Ureter (tissue), 1 donor: ENCODE measurements at regions not wholly inside any gene's neighbourhood (a gene's known extent, or its start where the extent isn't known, plus 50 kb on each side); places are given as distances from the start of the nearest gene placed in this dataset.
"Not testable (repeated sequence)": the region's sequence is repeated elsewhere in the genome, so short reads cannot be mapped to it uniquely, and the experiment has no call there.

Experiments used
- DNase-seq: peaks from one replicate; pipeline ENCODE4 v3.0.0-alpha.2; 2020; ENCODE audit warnings: low spot score
- donor health status: DM: yes; HTN: yes; CAD: no.

- DNase-seq = no peak
These were observed 156.1 kb downstream of the SLC38A4 start for GRCh38 chr12:46669720-46670119.

GRCh38 chr12:46667551-46667950, 158.2 kb downstream of the SLC38A4 start:
- DNase-seq = no peak

- DNase-seq = no peak
These were observed 161.0 kb downstream of the SLC38A4 start for GRCh38 chr12:46664761-46665287.

GRCh38 chr12:46663318-46663717, 162.5 kb downstream of the SLC38A4 start:
- DNase-seq = no peak

- DNase-seq = no peak
These were observed 164.5 kb downstream of the SLC38A4 start for GRCh38 chr12:46661110-46661845.

- DNase-seq = no peak
These were observed 165.1 kb downstream of the SLC38A4 start for GRCh38 chr12:46660719-46661109.

GRCh38 chr12:46660276-46660675, 165.5 kb downstream of the SLC38A4 start:
- DNase-seq = no peak

GRCh38 chr12:46659824-46660223, 166.0 kb downstream of the SLC38A4 start:
- DNase-seq = no peak

GRCh38 chr12:46659032-46659650, 166.7 kb downstream of the SLC38A4 start:
- no peak for DNase-seq

- no peak for DNase-seq
These were observed 168.1 kb downstream of the SLC38A4 start for GRCh38 chr12:46657453-46658411.

- DNase-seq = not testable (repeated sequence)
These were observed 169.8 kb downstream of the SLC38A4 start for GRCh38 chr12:46655984-46656383.

- DNase-seq = no peak
These were observed 172.5 kb downstream of the SLC38A4 start for GRCh38 chr12:46653311-46653710.

GRCh38 chr12:46652692-46653091, 173.1 kb downstream of the SLC38A4 start:
- DNase-seq = no peak

GRCh38 chr12:46650688-46651087, 175.1 kb downstream of the SLC38A4 start:
- no peak for DNase-seq

- DNase-seq = no peak
These were observed 176.4 kb downstream of the SLC38A4 start for GRCh38 chr12:46649433-46649832.

GRCh38 chr12:46647034-46647433, 178.8 kb downstream of the SLC38A4 start:
- DNase-seq = no peak

- DNase-seq = not testable (repeated sequence)
These were observed 184.1 kb downstream of the SLC38A4 start for GRCh38 chr12:46641649-46642048.

- DNase-seq = no peak
These were observed 190.0 kb downstream of the SLC38A4 start for GRCh38 chr12:46635818-46636217.

GRCh38 chr12:46629331-46630229, 196.2 kb downstream of the SLC38A4 start:
- no peak for DNase-seq

- no peak for DNase-seq
These were observed 197.6 kb downstream of the SLC38A4 start for GRCh38 chr12:46628176-46628575.

- DNase-seq = no peak
These were observed 198.1 kb downstream of the SLC38A4 start for GRCh38 chr12:46627686-46628085.
